ENCODE measurements at regions not wholly inside any gene's neighbourhood (a gene's known extent, or its start where the extent isn't known, plus 50 kb on each side); places are given as distances from the start of the nearest gene placed in this dataset.

DNA sequence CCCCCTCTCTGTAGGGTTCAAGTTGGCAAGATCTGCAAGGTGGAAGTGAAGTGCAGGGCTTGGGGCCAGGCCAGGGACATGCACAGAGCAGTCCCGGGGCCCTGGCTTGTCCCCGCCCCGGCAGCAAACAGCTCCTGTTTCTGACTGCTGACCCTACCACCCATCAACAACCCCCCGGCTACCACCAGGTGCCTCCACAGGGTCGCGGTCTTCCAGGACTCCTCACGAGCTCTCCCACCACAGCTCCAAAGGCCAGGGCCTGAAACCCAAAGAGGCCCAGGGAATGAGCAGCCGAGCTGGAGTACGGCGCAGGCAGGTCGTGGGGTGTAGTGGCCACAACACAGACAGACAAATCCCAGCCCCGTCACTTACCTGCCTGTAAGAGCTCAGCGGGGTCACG is 121.3 kb upstream of the SMAD3 start:
- H4K20me1 ChIP-seq (ENCODE audit: insufficient read depth, low read length), result no peaks in the 10 kb centered on the region
- H3K9me2 ChIP-seq (replicated peaks; ENCODE audit: insufficient read depth, low read length), result no peaks in the 10 kb centered on the region
- H3K27me3 ChIP-seq (replicated peaks; ENCODE audit: insufficient read depth, low read length), result no peaks in the 10 kb centered on the region
- H3K36me3 ChIP-seq (replicated peaks; ENCODE audit: insufficient read depth, low read length), result no peaks in the 10 kb centered on the region
- H3K4me2 ChIP-seq (ENCODE audit: low read depth, low read length), result no peak overlapping the region
- H3K9me3 ChIP-seq (replicated peaks; ENCODE audit: insufficient read depth, low read length), result no peaks in the 10 kb centered on the region
- no peak for DNase-seq
- H2AFZ ChIP-seq (ENCODE audit: low read length), result no peak overlapping the region
- H3K79me2 ChIP-seq (ENCODE audit: low read length), result no peaks in the 10 kb centered on the region
- no peak overlapping the region for H3K4me3 ChIP-seq (ENCODE audit: low read length)
- TF ChIP-seq EZH2 (optimal IDR thresholded peaks at IDR 0.05; ENCODE audit: low read depth, low read length), result no peak
- no peak for TF ChIP-seq CTCF (IDR thresholded peaks at IDR 0.05; ENCODE audit: low read length)
- H3K27ac ChIP-seq (ENCODE audit: low read length), result no peak overlapping the region
- no peaks in the 10 kb centered on the region for H3F3A ChIP-seq (ENCODE audit: insufficient read depth, low read length)
- H3K4me1 ChIP-seq (ENCODE audit: low read length), result peaks cover 12% of the 10 kb centered on the region
- H3K9ac ChIP-seq (ENCODE audit: low read length), result no peak overlapping the region

- Histone ChIP-seq H3K27ac (ENCODE audit: low read length) (no peak overlapping the region), H3F3A (ENCODE audit: insufficient read depth, low read length) (no peaks in the 10 kb centered on the region), H3K27me3 (replicated peaks; ENCODE audit: insufficient read depth, low read length) (no peaks in the 10 kb centered on the region), H3K9me2 (replicated peaks; ENCODE audit: insufficient read depth, low read length) (no peaks in the 10 kb centered on the region), H3K4me1 (ENCODE audit: low read length) (peaks cover 12% of the 10 kb centered on the region), H3K36me3 (replicated peaks; ENCODE audit: insufficient read depth, low read length) (no peaks in the 10 kb centered on the region), H3K9ac (ENCODE audit: low read length) (no peak overlapping the region), H3K4me3 (ENCODE audit: low read length) (no peak overlapping the region), H4K20me1 (ENCODE audit: insufficient read depth, low read length) (no peaks in the 10 kb centered on the region), H2AFZ (ENCODE audit: low read length) (no peak overlapping the region), H3K79me2 (ENCODE audit: low read length) (no peaks in the 10 kb centered on the region), H3K4me2 (ENCODE audit: low read depth, low read length) (no peak overlapping the region), H3K9me3 (replicated peaks; ENCODE audit: insufficient read depth, low read length) (no peaks in the 10 kb centered on the region)
- TF ChIP-seq EZH2 (optimal IDR thresholded peaks at IDR 0.05; ENCODE audit: low read depth, low read length) (no peak), CTCF (IDR thresholded peaks at IDR 0.05; ENCODE audit: low read length) (no peak), EZH2phosphoT487 (IDR thresholded peaks at IDR 0.05; ENCODE audit: low read length) (no peak)
- no peak for DNase-seq
Measured at GRCh38 chr15:66945286-66945685, 120.1 kb upstream of the SMAD3 start.

DNA sequence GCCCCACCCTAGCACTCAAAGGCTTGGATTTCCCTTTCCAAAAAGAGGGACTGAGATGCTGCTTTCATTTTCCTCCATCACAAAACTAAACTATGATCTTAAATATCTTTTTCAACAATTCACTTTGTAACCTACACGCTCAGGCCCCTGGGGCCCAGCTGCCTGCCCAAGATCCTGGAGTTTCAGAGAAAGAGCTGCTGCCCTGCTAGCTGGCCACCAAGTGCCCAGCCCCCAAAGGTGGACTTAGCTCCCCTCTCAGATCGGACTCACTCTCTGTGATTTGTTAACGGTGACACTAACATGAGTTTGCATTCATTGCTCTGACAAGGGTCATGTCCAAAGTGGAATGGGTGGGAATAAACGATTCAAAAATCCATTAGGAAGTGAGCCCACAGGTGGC is 119.6 kb upstream of the SMAD3 start:
- Histone ChIP-seq H3K4me3 (ENCODE audit: low read length) (no peak overlapping the region), H3K4me2 (ENCODE audit: low read depth, low read length) (no peak overlapping the region)

More for the DNA sequence above, 119.6 kb upstream of the SMAD3 start:
- H3K9me2 ChIP-seq (replicated peaks; ENCODE audit: insufficient read depth, low read length), result no peaks in the 10 kb centered on the region
- H3K27me3 ChIP-seq (replicated peaks; ENCODE audit: insufficient read depth, low read length), result no peaks in the 10 kb centered on the region
- no peak for DNase-seq
- peaks cover 12% of the 10 kb centered on the region for H3K4me1 ChIP-seq (ENCODE audit: low read length)
- no peaks in the 10 kb centered on the region for H3F3A ChIP-seq (ENCODE audit: insufficient read depth, low read length)
- H3K27ac ChIP-seq (ENCODE audit: low read length), result no peak overlapping the region
- H3K9ac ChIP-seq (ENCODE audit: low read length), result no peak overlapping the region
- no peaks in the 10 kb centered on the region for H3K36me3 ChIP-seq (replicated peaks; ENCODE audit: insufficient read depth, low read length)
- TF ChIP-seq CTCF (IDR thresholded peaks at IDR 0.05; ENCODE audit: low read length), result no peak
- no peak for TF ChIP-seq EZH2phosphoT487 (IDR thresholded peaks at IDR 0.05; ENCODE audit: low read length)
- TF ChIP-seq EZH2 (optimal IDR thresholded peaks at IDR 0.05; ENCODE audit: low read depth, low read length), result no peak
- H2AFZ ChIP-seq (ENCODE audit: low read length), result no peak overlapping the region
- no peaks in the 10 kb centered on the region for H3K9me3 ChIP-seq (replicated peaks; ENCODE audit: insufficient read depth, low read length)
- H3K79me2 ChIP-seq (ENCODE audit: low read length), result no peaks in the 10 kb centered on the region
- H4K20me1 ChIP-seq (ENCODE audit: insufficient read depth, low read length), result no peaks in the 10 kb centered on the region

Data from MM.1S (cell line).